ENCODE measurements at regions not wholly inside any gene's neighbourhood (a gene's known extent, or its start where the extent isn't known, plus 50 kb on each side); places are given as distances from the start of the nearest gene placed in this dataset.

- TF ChIP-seq CTCF (IDR thresholded peaks at IDR 0.05) (no peak), EZH2 (IDR thresholded peaks at IDR 0.05; ENCODE audit: borderline replicate concordance, insufficient read depth, low read depth, low read length, poor library complexity, severe bottlenecking) (no peak)
Measured at GRCh38 chr6:125667326-125667725, 82.1 kb upstream of the HEY2 start.
